GM12872 (cell line): ENCODE measurements at regions not wholly inside any gene's neighbourhood (a gene's known extent, or its start where the extent isn't known, plus 50 kb on each side); places are given as distances from the start of the nearest gene placed in this dataset.

ENCODE experiments used
- CTCF ChIP-seq: IDR thresholded peaks from 3 replicates; pipeline ENCODE4 v1.5.1; 2011; ENCODE audit warnings: low read depth, mild to moderate bottlenecking, low read length, moderate library complexity; ENCODE audit not compliant: insufficient read depth

GRCh38 chr16:73369851-73370250 is 321.9 kb upstream of the ZFHX3 start:
- TF ChIP-seq CTCF: no peak

GRCh38 chr16:73368715-73369114 is 320.8 kb upstream of the ZFHX3 start:
- no peak for TF ChIP-seq CTCF

GRCh38 chr16:73365016-73365551 is 317.2 kb upstream of the ZFHX3 start:
- TF ChIP-seq CTCF: no peak

- TF ChIP-seq CTCF: no peak
These were observed 316.5 kb upstream of the ZFHX3 start for GRCh38 chr16:73364413-73364812.

GRCh38 chr16:73361061-73361460 is 313.1 kb upstream of the ZFHX3 start:
- no peak for TF ChIP-seq CTCF

GRCh38 chr16:73356401-73357079 is 308.6 kb upstream of the ZFHX3 start:
- TF ChIP-seq CTCF: no peak

GRCh38 chr16:73355981-73356380 is 308.1 kb upstream of the ZFHX3 start:
- no peak for TF ChIP-seq CTCF
